Stomach (tissue), 8 donors: ENCODE measurements at regions not wholly inside any gene's neighbourhood (a gene's known extent, or its start where the extent isn't known, plus 50 kb on each side); places are given as distances from the start of the nearest gene placed in this dataset.

ENCODE experiments used
- DNase-seq, 2 donors: peaks; one replicate each; pipeline versions ENCODE4 v3.0.0 to v3.0.0-alpha.2; 2013 to 2019
- H3K27ac ChIP-seq, 5 donors: fragments of 200-600 bp in 4 of 5; sonication (generic) in 4 of 5; one replicate each; pipeline ENCODE4 v1.5.1; 2013 to 2019; ENCODE audit warnings: mild to moderate bottlenecking in 1 of 5, moderate library complexity in 1 of 5
- H3K27me3 ChIP-seq, 3 donors: fragments of 200-600 bp; sonication (generic); one replicate each; pipeline ENCODE4 v1.5.1; 2017 to 2019; ENCODE audit warnings: mixed run types in 1 of 3
- H3K36me3 ChIP-seq, 4 donors: fragments of 200-600 bp; sonication (generic); 1 replicate in 3 of 4; 2 replicates in 1 of 4; pipeline ENCODE4 v1.5.1; 2016 to 2019
- H3K4me1 ChIP-seq, 4 donors: fragments of 200-600 bp; sonication (generic); one replicate each; pipeline ENCODE4 v1.5.1; 2016 to 2019
- H3K4me3 ChIP-seq, 4 donors: fragments of 200-600 bp; sonication (generic) in 3 of 4; one replicate each; pipeline ENCODE4 v1.5.1; 2016 to 2019; ENCODE audit warnings: mild to moderate bottlenecking in 1 of 4
- H3K9me3 ChIP-seq, 4 donors: fragments of 200-600 bp; sonication (generic); one replicate each; pipeline ENCODE4 v1.5.1; 2016 to 2019
- CTCF ChIP-seq, 7 experiments: fragments of 450-650 bp in 4 of 7; fragments of 200-600 bp in 3 of 7; sonication (generic) in 3 of 7; IDR thresholded peaks; one replicate each; pipeline ENCODE4 v1.5.1; 2016 to 2019; ENCODE audit warnings: antibody characterized with exemption in 7 of 7, control low read depth in 2 of 7, mild to moderate bottlenecking in 1 of 7
- EP300 ChIP-seq: sonication (generic); formaldehyde crosslinking; IDR thresholded peaks from one replicate; pipeline ENCODE4 v1.6.1; 2017; ENCODE audit warnings: antibody characterized with exemption
- POLR2A ChIP-seq, 4 donors: fragments of 450-650 bp; IDR thresholded peaks; one replicate each; pipeline ENCODE4 v1.6.1; 2016; ENCODE audit warnings: antibody characterized with exemption in 4 of 4, control low read depth in 2 of 4, mild to moderate bottlenecking in 1 of 4, moderate library complexity in 1 of 4
- POLR2AphosphoS5 ChIP-seq, 3 donors: sonication (generic); formaldehyde crosslinking; IDR thresholded peaks; one replicate each; pipeline ENCODE4 v1.6.1; 2016; ENCODE audit warnings: antibody characterized with exemption in 3 of 3
- WGBS, 5 donors: extraction: QIAGEN DNeasy Blood & Tissue Kit in 3 of 5; methylation state at CpG; one replicate each; pipeline versions ENCODE4 v1.1.5 to v1.1.7; 2013 to 2018; 5-methylcytosine and 5-hydroxymethylcytosine counted together
- intact Hi-C: fragments of 100-400 bp; cut with DNase I; formaldehyde crosslinking; loops from one replicate; pipeline ENCODE4 v1.15.1; 2023; ENCODE audit warnings: low total_unique reads
- donor health status: healthy with polysubstance abuse.
- donor health status: Bipolar disorder and iron deficiency.
- donor health status: healthy.

GRCh38 chr13:76164290-76164689 is 528.2 kb downstream of the LMO7 start:
- 74 to 86% (median 83%) methylated on average over 2 to 3 of the region's 3 CpGs for WGBS, 5 donors
- H3K27me3 ChIP-seq, result no peaks in the 10 kb centered on the region
- intact Hi-C loops, result no loop called here
- no peak for TF ChIP-seq EP300
- no peak for TF ChIP-seq POLR2AphosphoS5 (IDR thresholded peaks at IDR 0.05)
- no peak for TF ChIP-seq POLR2A (IDR thresholded peaks at IDR 0.05)
- no peak for TF ChIP-seq CTCF (IDR thresholded peaks at IDR 0.05)
- H3K4me1 ChIP-seq, result peaks cover 0 to 20% (median 2%) of the 10 kb centered on the region in 4 donors
- peaks cover 0 to 5% (median 0%) of the 10 kb centered on the region in 4 donors for H3K9me3 ChIP-seq
- no peak overlapping the region for H3K4me3 ChIP-seq
- peak in 1 of 2 donors; percentile 5 for DNase-seq
- H3K27ac ChIP-seq, result no peak overlapping the region
- H3K36me3 ChIP-seq, result no peaks in the 10 kb centered on the region

GRCh38 chr13:76163761-76164160 is 527.6 kb downstream of the LMO7 start:
- H3K4me1 ChIP-seq, result peaks cover 0 to 20% (median 2%) of the 10 kb centered on the region in 4 donors
- H3K9me3 ChIP-seq, result peaks cover 0 to 5% (median 0%) of the 10 kb centered on the region in 4 donors
- H3K27ac ChIP-seq, result no peak overlapping the region
- H3K36me3 ChIP-seq, result no peaks in the 10 kb centered on the region
- no peak overlapping the region for H3K4me3 ChIP-seq
- DNase-seq, result peak in 1 of 2 donors; percentile 23
- H3K27me3 ChIP-seq, result no peaks in the 10 kb centered on the region
- intact Hi-C loops, result no loop called here
- TF ChIP-seq POLR2A (IDR thresholded peaks at IDR 0.05) (no peak), EP300 (no peak), CTCF (IDR thresholded peaks at IDR 0.05) (no peak), POLR2AphosphoS5 (IDR thresholded peaks at IDR 0.05) (no peak)
- WGBS, 5 donors, result 30 to 61% (median 49%) methylated on average over 2 of the region's 2 CpGs

- DNase-seq, result peak in 1 of 2 donors; percentile 76
- 51 to 77% (median 65%) methylated on average over 2 of the region's 2 CpGs for WGBS, 5 donors
- intact Hi-C loops, result no loop called here
- H3K36me3 ChIP-seq, result no peaks in the 10 kb centered on the region
- peaks cover 0 to 20% (median 2%) of the 10 kb centered on the region in 4 donors for H3K4me1 ChIP-seq
- no peak for TF ChIP-seq POLR2A (IDR thresholded peaks at IDR 0.05)
- TF ChIP-seq EP300, result no peak
- no peak for TF ChIP-seq CTCF (IDR thresholded peaks at IDR 0.05)
- TF ChIP-seq POLR2AphosphoS5 (IDR thresholded peaks at IDR 0.05), result no peak
- H3K4me3 ChIP-seq, result no peak overlapping the region
- peak overlapping the region in 3 of 5 donors; percentile 9 to 71 (median 18) for H3K27ac ChIP-seq
- no peaks in the 10 kb centered on the region for H3K9me3 ChIP-seq
- H3K27me3 ChIP-seq, result no peaks in the 10 kb centered on the region
Measured at GRCh38 chr13:76160961-76161925, 525.1 kb downstream of the LMO7 start.

- Histone ChIP-seq H3K4me3 (no peak overlapping the region), H3K9me3 (no peaks in the 10 kb centered on the region), H3K27me3 (no peaks in the 10 kb centered on the region), H3K4me1 (peaks cover 0 to 20% (median 2%) of the 10 kb centered on the region in 4 donors), H3K36me3 (no peaks in the 10 kb centered on the region), H3K27ac (peak overlapping the region in 3 of 5 donors; percentile 9 to 71 (median 18))
- TF ChIP-seq POLR2AphosphoS5 (IDR thresholded peaks at IDR 0.05), result no peak
- no peak for TF ChIP-seq POLR2A (IDR thresholded peaks at IDR 0.05)
- no peak for TF ChIP-seq EP300
- TF ChIP-seq CTCF (IDR thresholded peaks at IDR 0.05), result no peak
- intact Hi-C loops, result no loop called here
- WGBS, 5 donors, result 67 to 87% (median 82%) methylated on average over 4 of the region's 4 CpGs
- no peak for DNase-seq
Measured at GRCh38 chr13:76160506-76160905, 524.4 kb downstream of the LMO7 start.
